H9 (cell line): ENCODE measurements at regions not wholly inside any gene's neighbourhood (a gene's known extent, or its start where the extent isn't known, plus 50 kb on each side); places are given as distances from the start of the nearest gene placed in this dataset.

Experiments
- DNase-seq: peaks from one replicate; pipeline ENCODE4 v3.0.0-alpha.2; 2017
- H2AFZ ChIP-seq: one replicate; pipeline ENCODE4 v1.6.1; 2013; ENCODE audit warnings: mild to moderate bottlenecking, low read length, control low read depth, moderate library complexity
- H2AK5ac ChIP-seq: 2 replicates; pipeline ENCODE4 v1.6.1; 2013; ENCODE audit warnings: low read length, control low read depth, mixed read lengths; ENCODE audit not compliant: insufficient read length
- H2BK120ac ChIP-seq: one replicate; pipeline ENCODE4 v1.6.1; 2013; ENCODE audit warnings: low read depth, mild to moderate bottlenecking, low read length, control low read depth, inconsistent platforms; ENCODE audit not compliant: poor library complexity, severe bottlenecking
- H2BK12ac ChIP-seq: 2 replicates; pipeline ENCODE4 v1.6.1; 2013; ENCODE audit warnings: low read length, control low read depth, mixed read lengths, low read depth; ENCODE audit not compliant: insufficient read length
- H2BK15ac ChIP-seq: 2 replicates; pipeline ENCODE4 v1.6.1; 2013; ENCODE audit warnings: low read depth, low read length, control low read depth
- H2BK20ac ChIP-seq: one replicate; pipeline ENCODE4 v1.6.1; 2013; ENCODE audit warnings: low read depth, mild to moderate bottlenecking, low read length, control low read depth, inconsistent platforms; ENCODE audit not compliant: poor library complexity, severe bottlenecking
- H2BK5ac ChIP-seq: 2 replicates; pipeline ENCODE4 v1.6.1; 2013; ENCODE audit warnings: low read length, control low read depth, mixed read lengths; ENCODE audit not compliant: insufficient read length
- H3K14ac ChIP-seq: 2 replicates; pipeline ENCODE4 v1.6.1; 2013; ENCODE audit warnings: low read length, control low read depth; ENCODE audit not compliant: insufficient read depth
- H3K18ac ChIP-seq: 2 replicates; pipeline ENCODE4 v1.6.1; 2013; ENCODE audit warnings: low read depth, mild to moderate bottlenecking, mixed read lengths, low read length, control low read depth; ENCODE audit not compliant: insufficient read length
- H3K23ac ChIP-seq: 2 replicates; pipeline ENCODE4 v1.6.1; 2013; ENCODE audit warnings: low read length, control low read depth, mixed read lengths, low read depth; ENCODE audit not compliant: insufficient read length
- H3K23me2 ChIP-seq: 2 replicates; pipeline ENCODE4 v1.6.1; 2013; ENCODE audit warnings: low read depth, mild to moderate bottlenecking, mixed read lengths, low read length, control low read depth; ENCODE audit not compliant: insufficient read length, poor library complexity, severe bottlenecking
- H3K27ac ChIP-seq: 2 replicates; pipeline ENCODE4 v1.5.1; 2013; ENCODE audit warnings: low read length, control low read depth, mixed read lengths, low read depth; ENCODE audit not compliant: insufficient read length
- H3K27me3 ChIP-seq: 2 replicates; pipeline ENCODE4 v1.6.1; 2013; ENCODE audit warnings: low read length, control low read depth, inconsistent platforms; ENCODE audit not compliant: insufficient read depth
- H3K4ac ChIP-seq: 2 replicates; pipeline ENCODE4 v1.6.1; 2013; ENCODE audit warnings: low read depth, mild to moderate bottlenecking, control low read depth, inconsistent platforms, low read length, moderate library complexity
- H3K4me1 ChIP-seq: 2 replicates; pipeline ENCODE4 v1.6.1; 2013; ENCODE audit warnings: low read length, control low read depth, inconsistent platforms; ENCODE audit not compliant: insufficient read depth
- H3K4me2 ChIP-seq: 2 replicates; pipeline ENCODE4 v1.6.1; 2013; ENCODE audit warnings: low read length, control low read depth, mixed read lengths; ENCODE audit not compliant: insufficient read length, insufficient read depth
- H3K56ac ChIP-seq: 2 replicates; pipeline ENCODE4 v1.6.1; 2013; ENCODE audit warnings: low read depth, mild to moderate bottlenecking, mixed read lengths, low read length, control low read depth; ENCODE audit not compliant: insufficient read length
- H3K79me1 ChIP-seq: 2 replicates; pipeline ENCODE4 v1.6.1; 2013; ENCODE audit warnings: low read depth, mild to moderate bottlenecking, moderate library complexity, low read length, control low read depth, inconsistent platforms; ENCODE audit not compliant: insufficient read depth, poor library complexity, severe bottlenecking
- H3K79me2 ChIP-seq: 2 replicates; pipeline ENCODE4 v1.6.1; 2013; ENCODE audit warnings: low read length, control low read depth, inconsistent platforms; ENCODE audit not compliant: insufficient read depth
- H3K9ac ChIP-seq: 2 replicates; pipeline ENCODE4 v1.6.1; 2013; ENCODE audit warnings: low read length, control low read depth, mixed read lengths; ENCODE audit not compliant: insufficient read length; ENCODE audit errors: extremely low read depth
- H3K9me3 ChIP-seq: one replicate; pipeline ENCODE4 v1.6.1; 2013; ENCODE audit warnings: low read depth, low read length, inconsistent platforms; ENCODE audit not compliant: control insufficient read depth
- H3T11ph ChIP-seq: one replicate; pipeline ENCODE4 v1.6.1; 2013; ENCODE audit warnings: mild to moderate bottlenecking, low read length, control low read depth, inconsistent platforms
- H4K20me1 ChIP-seq: one replicate; pipeline ENCODE4 v1.6.1; 2013; ENCODE audit not compliant: control insufficient read depth, insufficient read length, insufficient read depth
- H4K5ac ChIP-seq: 2 replicates; pipeline ENCODE4 v1.6.1; 2013; ENCODE audit warnings: low read depth, mild to moderate bottlenecking, mixed read lengths, low read length, control low read depth; ENCODE audit not compliant: insufficient read length
- H4K8ac ChIP-seq: replicated peaks from 2 replicates; pipeline ENCODE4 v1.6.1; 2013; ENCODE audit warnings: low read length, control low read depth, mixed read lengths, low read depth; ENCODE audit not compliant: insufficient read length
- H4K91ac ChIP-seq: 2 replicates; pipeline ENCODE4 v1.6.1; 2013; ENCODE audit warnings: low read depth, mild to moderate bottlenecking, moderate library complexity, mixed read lengths, low read length, control low read depth; ENCODE audit not compliant: insufficient read length
- H3K27ac Mint-ChIP-seq, 3 experiments: 2 replicates in 2 of 3; 3 replicates in 1 of 3; pipeline ENCODE4 v1.8.0; 2020 to 2021; ENCODE audit warnings: mixed read lengths in 3 of 3, mild to moderate bottlenecking in 1 of 3, moderate library complexity in 1 of 3
- H3K27me3 Mint-ChIP-seq: 2 replicates; pipeline ENCODE4 v1.8.0; 2021; ENCODE audit warnings: low read depth, mild to moderate bottlenecking, moderate library complexity, mixed read lengths
- H3K36me3 Mint-ChIP-seq, 3 experiments: 2 replicates in 2 of 3; 3 replicates in 1 of 3; pipeline ENCODE4 v1.8.0; 2020 to 2021; ENCODE audit warnings: low read depth in 3 of 3, mixed read lengths in 3 of 3; ENCODE audit not compliant: insufficient read depth in 1 of 3
- H3K4me1 Mint-ChIP-seq, 2 experiments: 2 replicates each; pipeline ENCODE4 v1.8.0; 2020; ENCODE audit warnings: mixed read lengths in 2 of 2
- H3K4me3 Mint-ChIP-seq, 2 experiments: 2 replicates in 1 of 2; 3 replicates in 1 of 2; pipeline ENCODE4 v1.8.0; 2020 to 2021; ENCODE audit warnings: mild to moderate bottlenecking in 2 of 2, mixed read lengths in 2 of 2, moderate library complexity in 1 of 2
- H3K9me3 Mint-ChIP-seq, 2 experiments: 2 replicates in 1 of 2; 3 replicates in 1 of 2; pipeline ENCODE4 v1.8.0; 2020; ENCODE audit warnings: mild to moderate bottlenecking in 2 of 2, mixed read lengths in 2 of 2, moderate library complexity in 1 of 2
- CTCF ChIP-seq: fragments of 200-600 bp; sonication (generic); conservative IDR thresholded peaks from 3 replicates; pipeline ENCODE4 v1.8.0; 2021; ENCODE audit warnings: antibody characterized with exemption, mild to moderate bottlenecking
- WGBS: extraction: QIAGEN DNeasy Blood & Tissue Kit; methylation state at CpG from one replicate; pipeline ENCODE4 v1.1.7; 2013; ENCODE audit warnings: missing lambda C conversion rate, low lambda C conversion rate, mixed read lengths; ENCODE audit not compliant: insufficient read length; ENCODE audit errors: extremely low coverage; 5-methylcytosine and 5-hydroxymethylcytosine counted together

- Mint-ChIP-seq H3K27ac (no peak overlapping the region), H3K36me3 (no peaks in the 10 kb centered on the region), H3K4me3 (no peak overlapping the region), H3K27me3 (peaks cover 4% of the 10 kb centered on the region; the same call in 1 of the 2 replicates), H3K4me1 (peaks cover 19 to 22% of the 10 kb centered on the region in 2 experiments), H3K9me3 (no peaks in the 10 kb centered on the region; a peak in 1 of 5 replicates)
- H3K23ac ChIP-seq, result no peak overlapping the region
- H3K23me2 ChIP-seq, result peaks cover 4% of the 10 kb centered on the region
- no peak overlapping the region for H4K8ac ChIP-seq
- WGBS, result no CpG with 5 or more reads among the region's 4 CpGs
- H2BK20ac ChIP-seq, result no peak overlapping the region
- DNase-seq, result no peak
- H3K9me3 ChIP-seq, result no peaks in the 10 kb centered on the region
- H2BK15ac ChIP-seq, result no peak overlapping the region
- no peak overlapping the region for H3K14ac ChIP-seq
- H3K79me1 ChIP-seq, result no peaks in the 10 kb centered on the region
- no peak overlapping the region for H2AFZ ChIP-seq
- no peaks in the 10 kb centered on the region for H4K20me1 ChIP-seq
- H3K79me2 ChIP-seq, result no peaks in the 10 kb centered on the region
- no peak for TF ChIP-seq CTCF
- H2BK120ac ChIP-seq, result no peak overlapping the region
- no peak overlapping the region for H4K91ac ChIP-seq
- H2BK12ac ChIP-seq, result no peak overlapping the region
- no peak overlapping the region for H3K27ac ChIP-seq
- no peak overlapping the region for H2AK5ac ChIP-seq
- H3K18ac ChIP-seq, result no peak overlapping the region
- no peak overlapping the region for H3K4me2 ChIP-seq
- H3T11ph ChIP-seq, result no peak overlapping the region
- no peaks in the 10 kb centered on the region for H3K27me3 ChIP-seq
- H3K4ac ChIP-seq, result no peak overlapping the region
- no peak overlapping the region for H3K9ac ChIP-seq
- H2BK5ac ChIP-seq, result no peak overlapping the region
- H3K56ac ChIP-seq, result no peak overlapping the region
- no peak overlapping the region for H4K5ac ChIP-seq
- peaks cover 2% of the 10 kb centered on the region; the same call in 1 of the 2 replicates for H3K4me1 ChIP-seq
Observed at GRCh38 chr2:129881786-129882396, 97.6 kb upstream of the RAB6C start.
